A549 (cell line): ENCODE measurements at regions not wholly inside any gene's neighbourhood (a gene's known extent, or its start where the extent isn't known, plus 50 kb on each side); places are given as distances from the start of the nearest gene placed in this dataset.

Experiments used
- ATAC-seq, 2 experiments: fragments of 200-7000 bp in 1 of 2; fragments of >200 bp in 1 of 2; cut with Nextera tagmentation in 1 of 2; cut with Tn5 transposase in 1 of 2; 3 replicates each; pipeline versions ENCODE4 v1.8.0 to v1.9.1; 2018 to 2020; ENCODE audit warnings: mild to moderate bottlenecking in 1 of 2, moderate library complexity in 1 of 2
- CTCF ChIA-PET: fragments of 300-600 bp; sonication (Branson Sonifier 250); formaldehyde crosslinking; extraction: SDS; loops from one replicate; lab custom pipeline; 2021; ENCODE audit warnings: antibody characterized with exemption, inconsistent platforms; lab: Yijun Ruan, JAX
- POLR2A ChIA-PET: fragments of 350-600 bp; formaldehyde crosslinking; extraction: SDS; loops from one replicate; lab custom pipeline; 2021; ENCODE audit warnings: antibody characterized with exemption, inconsistent platforms; lab: Yijun Ruan, JAX
- DNase-seq, 2 experiments: peaks; one replicate each; pipeline versions ENCODE4 v3.0.0 to v3.0.0-alpha.2; 2011 to 2016; ENCODE audit warnings: low read depth in 1 of 2, low spot score in 1 of 2
- FAIRE-seq: peaks from 2 replicates; lab custom pipeline; 2011; peaks lifted over from hg19 to GRCh38; lab: Jason Lieb, UNC
- H3K27ac ChIP-seq, 2 experiments: fragments of >200 bp; sonication (Bioruptor Twin); formaldehyde crosslinking; 3 replicates each; pipeline ENCODE4 v1.5.1; 2016 to 2017
- H3K4me1 ChIP-seq: fragments of >200 bp; sonication (Bioruptor Twin); formaldehyde crosslinking; 3 replicates; pipeline ENCODE4 v1.6.1; 2016
- H3K4me2 ChIP-seq: fragments of >200 bp; sonication (Bioruptor Twin); formaldehyde crosslinking; 3 replicates; pipeline ENCODE4 v1.6.1; 2016
- H3K4me3 ChIP-seq: fragments of >200 bp; sonication (Bioruptor Twin); formaldehyde crosslinking; 3 replicates; pipeline ENCODE4 v1.5.1; 2016
- H3K9me3 ChIP-seq: fragments of >200 bp; sonication (Bioruptor Twin); formaldehyde crosslinking; 3 replicates; pipeline ENCODE4 v1.6.1; 2016
- CBX2 ChIP-seq: fragments of 200-600 bp; sonication (generic); IDR thresholded peaks from 2 replicates; pipeline ENCODE4 v1.6.1; 2016; ENCODE audit warnings: low read depth, mild to moderate bottlenecking, borderline replicate concordance
- CBX8 ChIP-seq: fragments of 200-600 bp; sonication (generic); IDR thresholded peaks from 2 replicates; pipeline ENCODE4 v1.6.1; 2016
- CHD4 ChIP-seq: fragments of 200-600 bp; sonication (generic); IDR thresholded peaks from 2 replicates; pipeline ENCODE4 v1.6.1; 2016; ENCODE audit warnings: antibody characterized with exemption, mild to moderate bottlenecking, borderline replicate concordance
- EHMT2 ChIP-seq: fragments of 200-600 bp; sonication (generic); IDR thresholded peaks from 2 replicates; pipeline ENCODE4 v1.6.1; 2016; ENCODE audit warnings: antibody characterized with exemption, low read depth, mild to moderate bottlenecking, moderate library complexity
- FOSB ChIP-seq: fragments of 250-450 bp; sonication (Bioruptor Pico); IDR thresholded peaks from 2 replicates; pipeline ENCODE4 v1.5.0; 2020; ENCODE audit warnings: mild to moderate bottlenecking, moderate library complexity
- FOSL2 ChIP-seq, 2 experiments: fragments of 450-650 bp in 1 of 2; fragments of >200 bp in 1 of 2; sonication (Bioruptor Twin) in 1 of 2; formaldehyde crosslinking; IDR thresholded peaks; 2 replicates each; pipeline versions ENCODE4 v1.5.0 to v1.6.1; 2016 to 2020; ENCODE audit warnings: mild to moderate bottlenecking in 1 of 2, moderate library complexity in 1 of 2
- HEYL ChIP-seq: fragments of 250-450 bp; sonication (Bioruptor Pico); IDR thresholded peaks from 2 replicates; pipeline ENCODE4 v1.8.0; 2021; ENCODE audit warnings: mild to moderate bottlenecking, moderate library complexity
- HOXA7 ChIP-seq: fragments of 250-450 bp; sonication (Bioruptor Pico); IDR thresholded peaks from 2 replicates; pipeline ENCODE4 v1.5.0; 2020; ENCODE audit warnings: mild to moderate bottlenecking, moderate library complexity
- HOXB5 ChIP-seq: fragments of 250-450 bp; sonication (Bioruptor Pico); IDR thresholded peaks from 2 replicates; pipeline ENCODE4 v1.5.0; 2020; ENCODE audit warnings: mild to moderate bottlenecking, moderate library complexity
- JUN ChIP-seq, 2 experiments: fragments of >200 bp; sonication (Bioruptor Twin); formaldehyde crosslinking; IDR thresholded peaks; 2 replicates in 1 of 2; 3 replicates in 1 of 2; pipeline ENCODE4 v1.6.1; 2016 to 2017
- JUNB ChIP-seq: fragments of >200 bp; sonication (Bioruptor Twin); formaldehyde crosslinking; IDR thresholded peaks from 2 replicates; pipeline ENCODE4 v1.6.1; 2016
- KDM1A ChIP-seq: fragments of 200-600 bp; sonication (generic); IDR thresholded peaks from 2 replicates; pipeline ENCODE4 v1.6.1; 2016; ENCODE audit warnings: low read depth, mild to moderate bottlenecking
- KDM5A ChIP-seq: fragments of 200-600 bp; sonication (generic); IDR thresholded peaks from 2 replicates; pipeline ENCODE4 v1.6.1; 2016; ENCODE audit warnings: antibody characterized with exemption, mild to moderate bottlenecking
- MAZ ChIP-seq: fragments of 150-350 bp; IDR thresholded peaks from 2 replicates; pipeline ENCODE4 v1.6.1; 2014; ENCODE audit warnings: antibody characterized with exemption, low read depth, low read length, borderline replicate concordance
- MYC ChIP-seq: IDR thresholded peaks from 2 replicates; pipeline ENCODE4 v1.6.1; 2012; ENCODE audit warnings: mild to moderate bottlenecking, inconsistent platforms, low read length, improper control_type of control experiment, borderline replicate concordance
- NPAS2 ChIP-seq: fragments of 250-450 bp; sonication (Bioruptor Pico); IDR thresholded peaks from 2 replicates; pipeline ENCODE4 v1.8.0; 2022; ENCODE audit warnings: mild to moderate bottlenecking, moderate library complexity, borderline replicate concordance
- NR3C1 ChIP-seq: fragments of >200 bp; sonication (Bioruptor Twin); formaldehyde crosslinking; IDR thresholded peaks from 3 replicates; pipeline ENCODE4 v1.6.1; 2017
- RFX5 ChIP-seq: fragments of 450-650 bp; IDR thresholded peaks from 2 replicates; pipeline ENCODE4 v1.7.1; 2014; ENCODE audit warnings: antibody characterized with exemption, mild to moderate bottlenecking, moderate library complexity
- RNF2 ChIP-seq: fragments of 200-600 bp; sonication (generic); IDR thresholded peaks from 2 replicates; pipeline ENCODE4 v1.6.1; 2016; ENCODE audit warnings: low read depth, mild to moderate bottlenecking, antibody characterized with exemption, moderate library complexity, borderline replicate concordance
- SMC3 ChIP-seq: fragments of >200 bp; sonication (Bioruptor Twin); formaldehyde crosslinking; IDR thresholded peaks from 3 replicates; pipeline ENCODE4 v1.6.1; 2018; ENCODE audit warnings: inconsistent platforms
- TP53 ChIP-seq: fragments of 250-450 bp; sonication (Bioruptor Pico); IDR thresholded peaks from 2 replicates; pipeline ENCODE4 v1.5.0; 2021; ENCODE audit warnings: mild to moderate bottlenecking, moderate library complexity
- ZFP36 ChIP-seq: fragments of 450-650 bp; IDR thresholded peaks from 2 replicates; pipeline ENCODE4 v1.6.1; 2014; ENCODE audit warnings: borderline replicate concordance; ENCODE audit not compliant: partially characterized antibody
- ZSCAN20 ChIP-seq: fragments of 250-450 bp; sonication (Bioruptor Pico); IDR thresholded peaks from 2 replicates; pipeline ENCODE4 v1.8.0; 2022; ENCODE audit warnings: mild to moderate bottlenecking, moderate library complexity
- WGBS: methylation state at CpG from one replicate; pipeline ENCODE4 v1.1.6; 2017; ENCODE audit errors: missing lambda C conversion rate; 5-methylcytosine and 5-hydroxymethylcytosine counted together
- TF ChIP-seq, protein P1 (sequence below): IDR thresholded peaks from 2 replicates; pipeline ENCODE4 v1.6.1; 2012; ENCODE audit warnings: low read depth, borderline replicate concordance
- TF ChIP-seq, protein P2 (sequence below): fragments of >200 bp; sonication (Bioruptor Twin); formaldehyde crosslinking; IDR thresholded peaks from 2 replicates; pipeline ENCODE4 v1.6.1; 2016
- TF ChIP-seq, protein P3 (sequence below): fragments of 150-350 bp; IDR thresholded peaks from 2 replicates; pipeline ENCODE4 v1.6.1; 2014; ENCODE audit warnings: low read depth, mild to moderate bottlenecking, low read length
- TF ChIP-seq, protein P4 (sequence below): fragments of 200-600 bp; sonication (generic); IDR thresholded peaks from 2 replicates; pipeline ENCODE4 v1.6.1; 2016; ENCODE audit warnings: antibody characterized with exemption, mild to moderate bottlenecking, moderate library complexity

DNA sequence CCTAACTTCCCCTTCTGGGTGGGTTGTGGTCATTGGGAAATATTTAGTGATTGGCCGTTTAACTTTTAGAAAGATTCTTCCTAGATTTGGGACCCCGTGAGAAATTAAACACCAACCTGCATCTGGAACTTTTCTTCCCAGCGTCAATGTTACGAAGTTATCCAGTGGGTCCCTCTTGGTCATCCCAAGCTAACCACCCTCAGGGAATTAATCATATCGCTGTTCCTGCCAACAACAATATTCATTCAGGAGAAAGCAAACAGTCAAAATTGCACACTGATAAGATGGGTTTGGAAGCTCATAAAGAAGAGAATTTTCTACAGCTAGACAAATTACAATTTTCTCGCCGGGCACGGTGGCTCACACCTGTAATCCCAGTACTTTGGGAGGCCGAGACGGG, 121.2 kb upstream of the STX18 start (continued):
- TF ChIP-seq RNF2 = no peak
- TF ChIP-seq FOSB = no peak
- TF ChIP-seq NR3C1 = no peak
- TF ChIP-seq EHMT2 = no peak

DNA sequence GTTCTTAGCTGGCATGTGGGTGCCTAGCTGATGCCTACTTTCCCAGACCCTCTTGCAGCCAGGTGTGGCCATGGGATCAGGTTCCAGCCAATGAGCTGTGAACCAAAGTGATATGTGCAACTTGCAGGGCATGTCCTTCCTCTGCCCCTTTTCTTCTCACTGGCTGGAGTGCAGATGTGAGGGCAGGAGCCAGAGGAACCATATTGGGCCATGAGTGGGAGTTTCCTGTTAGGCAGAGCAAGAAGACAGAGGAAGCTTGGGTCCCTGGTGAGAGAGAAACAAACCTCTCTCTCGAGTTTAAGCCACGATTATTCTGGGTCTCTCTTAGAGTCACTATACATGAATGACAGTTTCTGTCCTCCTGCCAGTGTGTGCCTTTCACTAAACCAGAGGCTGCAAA, 120.4 kb upstream of the STX18 start:
- POLR2A ChIA-PET = no interaction called here
- Histone ChIP-seq H3K4me2 (no peak overlapping the region), H3K4me3 (no peak overlapping the region), H3K9me3 (no peaks in the 10 kb centered on the region), H3K27ac (no peak overlapping the region), H3K4me1 (peaks cover 12% of the 10 kb centered on the region)
- ATAC-seq (no peak), FAIRE-seq (no peak), DNase-seq (no peak)
- WGBS = 89% methylated on average over 2 of the region's 2 CpGs
- no peak for TF ChIP-seq CBX8
- TF ChIP-seq, protein P1, sequence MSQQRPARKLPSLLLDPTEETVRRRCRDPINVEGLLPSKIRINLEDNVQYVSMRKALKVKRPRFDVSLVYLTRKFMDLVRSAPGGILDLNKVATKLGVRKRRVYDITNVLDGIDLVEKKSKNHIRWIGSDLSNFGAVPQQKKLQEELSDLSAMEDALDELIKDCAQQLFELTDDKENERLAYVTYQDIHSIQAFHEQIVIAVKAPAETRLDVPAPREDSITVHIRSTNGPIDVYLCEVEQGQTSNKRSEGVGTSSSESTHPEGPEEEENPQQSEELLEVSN = no peak
- TF ChIP-seq KDM5A = no peak
- no peak for TF ChIP-seq ZSCAN20
- no peak for TF ChIP-seq MYC
- no peak for TF ChIP-seq FOSL2 (IDR thresholded peaks at IDR 0.05)
- no peak for TF ChIP-seq FOSL2 (CRISPR knock-in tag; IDR thresholded peaks at IDR 0.05)
- no peak for TF ChIP-seq HOXB5 (CRISPR knock-in tag)
- TF ChIP-seq HEYL = no peak
- TF ChIP-seq, protein P2, sequence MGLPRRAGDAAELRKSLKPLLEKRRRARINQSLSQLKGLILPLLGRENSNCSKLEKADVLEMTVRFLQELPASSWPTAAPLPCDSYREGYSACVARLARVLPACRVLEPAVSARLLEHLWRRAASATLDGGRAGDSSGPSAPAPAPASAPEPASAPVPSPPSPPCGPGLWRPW = no peak
- TF ChIP-seq, protein P3, sequence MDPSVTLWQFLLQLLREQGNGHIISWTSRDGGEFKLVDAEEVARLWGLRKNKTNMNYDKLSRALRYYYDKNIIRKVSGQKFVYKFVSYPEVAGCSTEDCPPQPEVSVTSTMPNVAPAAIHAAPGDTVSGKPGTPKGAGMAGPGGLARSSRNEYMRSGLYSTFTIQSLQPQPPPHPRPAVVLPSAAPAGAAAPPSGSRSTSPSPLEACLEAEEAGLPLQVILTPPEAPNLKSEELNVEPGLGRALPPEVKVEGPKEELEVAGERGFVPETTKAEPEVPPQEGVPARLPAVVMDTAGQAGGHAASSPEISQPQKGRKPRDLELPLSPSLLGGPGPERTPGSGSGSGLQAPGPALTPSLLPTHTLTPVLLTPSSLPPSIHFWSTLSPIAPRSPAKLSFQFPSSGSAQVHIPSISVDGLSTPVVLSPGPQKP = no peak
- TF ChIP-seq NPAS2 = no peak
- no peak for TF ChIP-seq CBX2
- CTCF ChIA-PET = no interaction called here

DNA sequence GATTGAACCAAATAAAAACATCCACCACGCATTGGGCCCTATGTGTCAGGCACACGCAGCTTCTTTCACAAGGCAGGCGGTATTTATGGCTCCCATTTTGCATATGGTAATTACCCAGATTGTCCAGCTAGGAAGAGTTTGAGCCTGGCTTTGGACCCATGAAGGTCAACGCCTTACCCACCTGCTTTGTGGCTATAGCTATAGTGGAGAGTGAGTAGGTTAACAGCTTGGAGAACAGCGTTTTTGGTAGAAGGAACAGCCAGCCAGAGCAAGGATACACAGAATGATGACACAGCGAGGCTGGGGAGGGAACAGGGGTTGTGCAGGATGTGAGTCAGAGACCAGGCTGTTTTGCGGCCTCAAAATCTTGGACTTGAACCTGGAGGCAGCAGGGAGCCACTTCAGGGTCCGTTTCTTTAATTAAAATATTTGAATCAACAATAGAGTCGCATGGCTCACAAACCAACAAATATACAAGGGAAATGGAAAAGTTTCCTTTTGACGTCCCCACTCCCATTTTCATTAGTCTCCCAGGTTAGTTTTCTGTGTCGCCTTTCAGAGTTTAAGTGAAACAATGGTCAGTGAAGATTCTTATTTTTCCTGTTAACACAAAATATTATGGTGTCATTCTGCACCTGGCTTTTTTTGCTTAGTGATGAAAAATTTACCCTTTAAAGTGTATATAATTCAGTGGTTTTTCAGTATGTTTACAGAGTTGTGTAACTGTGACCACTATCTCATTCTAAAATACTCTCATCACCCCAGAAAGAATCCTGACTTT, 118.2 kb upstream of the STX18 start:
- ATAC-seq (peak; percentile 70 to 84; a peak in 4 of 6 replicates), FAIRE-seq (no peak), DNase-seq (peak; percentile 38 to 53)
- H3K4me2 ChIP-seq = peak overlapping the region; percentile 51
- WGBS = 43% methylated on average over 11 of the region's 11 CpGs
- TF ChIP-seq TP53 (CRISPR knock-in tag) (no peak), HOXA7 (CRISPR knock-in tag) (no peak), SMC3 (no peak), FOSB (no peak), CBX2 (no peak), KDM1A (no peak), JUN (IDR thresholded peaks at IDR 0.05) (no peak), JUNB (no peak), RFX5 (no peak), ZSCAN20 (no peak), CHD4 (no peak), ZFP36 (no peak), MAZ (no peak), FOSL2 (IDR thresholded peaks at IDR 0.05) (no peak), FOSL2 (CRISPR knock-in tag; IDR thresholded peaks at IDR 0.05) (no peak)
- TF ChIP-seq, protein P2 = no peak
- TF ChIP-seq, protein P3 = no peak
- TF ChIP-seq, protein P4, sequence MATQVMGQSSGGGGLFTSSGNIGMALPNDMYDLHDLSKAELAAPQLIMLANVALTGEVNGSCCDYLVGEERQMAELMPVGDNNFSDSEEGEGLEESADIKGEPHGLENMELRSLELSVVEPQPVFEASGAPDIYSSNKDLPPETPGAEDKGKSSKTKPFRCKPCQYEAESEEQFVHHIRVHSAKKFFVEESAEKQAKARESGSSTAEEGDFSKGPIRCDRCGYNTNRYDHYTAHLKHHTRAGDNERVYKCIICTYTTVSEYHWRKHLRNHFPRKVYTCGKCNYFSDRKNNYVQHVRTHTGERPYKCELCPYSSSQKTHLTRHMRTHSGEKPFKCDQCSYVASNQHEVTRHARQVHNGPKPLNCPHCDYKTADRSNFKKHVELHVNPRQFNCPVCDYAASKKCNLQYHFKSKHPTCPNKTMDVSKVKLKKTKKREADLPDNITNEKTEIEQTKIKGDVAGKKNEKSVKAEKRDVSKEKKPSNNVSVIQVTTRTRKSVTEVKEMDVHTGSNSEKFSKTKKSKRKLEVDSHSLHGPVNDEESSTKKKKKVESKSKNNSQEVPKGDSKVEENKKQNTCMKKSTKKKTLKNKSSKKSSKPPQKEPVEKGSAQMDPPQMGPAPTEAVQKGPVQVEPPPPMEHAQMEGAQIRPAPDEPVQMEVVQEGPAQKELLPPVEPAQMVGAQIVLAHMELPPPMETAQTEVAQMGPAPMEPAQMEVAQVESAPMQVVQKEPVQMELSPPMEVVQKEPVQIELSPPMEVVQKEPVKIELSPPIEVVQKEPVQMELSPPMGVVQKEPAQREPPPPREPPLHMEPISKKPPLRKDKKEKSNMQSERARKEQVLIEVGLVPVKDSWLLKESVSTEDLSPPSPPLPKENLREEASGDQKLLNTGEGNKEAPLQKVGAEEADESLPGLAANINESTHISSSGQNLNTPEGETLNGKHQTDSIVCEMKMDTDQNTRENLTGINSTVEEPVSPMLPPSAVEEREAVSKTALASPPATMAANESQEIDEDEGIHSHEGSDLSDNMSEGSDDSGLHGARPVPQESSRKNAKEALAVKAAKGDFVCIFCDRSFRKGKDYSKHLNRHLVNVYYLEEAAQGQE = no peak
- TF ChIP-seq, all 56 proteins: peak for 0
- no peaks in the 10 kb centered on the region for H3K9me3 ChIP-seq
- ChIA-PET POLR2A (no interaction called here), CTCF (interaction anchor here (0.6 to 4.1 kb wide), 3 partner anchors 8 to 85 kb away, joined by 3 to 18 read pairs (median 3); no protein-coding TSS in a partner anchor)
- peak overlapping the region; percentile 51 to 79; a peak in 4 of 6 replicates for H3K27ac ChIP-seq
- H3K4me3 ChIP-seq = no peak overlapping the region
- H3K4me1 ChIP-seq = peaks cover 12% of the 10 kb centered on the region
